SU-DHL-6 (cell line): ENCODE measurements at regions not wholly inside any gene's neighbourhood (a gene's known extent, or its start where the extent isn't known, plus 50 kb on each side); places are given as distances from the start of the nearest gene placed in this dataset.

ENCODE experiments used
- H2AFZ ChIP-seq: fragments of 200-600 bp; sonication (generic); 2 replicates; pipeline ENCODE4 v1.6.1; 2014; ENCODE audit warnings: low read depth, mild to moderate bottlenecking, moderate library complexity, mixed read lengths, antibody characterized with exemption, low read length; ENCODE audit not compliant: severe bottlenecking
- H3F3A ChIP-seq: fragments of 200-600 bp; shearing (Covaris generic); 2 replicates; pipeline ENCODE4 v1.6.0; 2016; ENCODE audit warnings: antibody characterized with exemption, mild to moderate bottlenecking; ENCODE audit not compliant: insufficient read depth
- H3K27ac ChIP-seq: fragments of 200-600 bp; sonication (generic); 2 replicates; pipeline ENCODE4 v1.5.1; 2016; ENCODE audit warnings: low read depth, mild to moderate bottlenecking, low read length, moderate library complexity, mixed read lengths
- H3K27me3 ChIP-seq: fragments of 200-600 bp; sonication (generic), shearing (Covaris generic); 2 replicates; pipeline ENCODE4 v1.6.0; 2014; ENCODE audit warnings: mild to moderate bottlenecking, low read length
- H3K36me3 ChIP-seq: fragments of 200-600 bp; sonication (generic); 2 replicates; pipeline ENCODE4 v1.6.1; 2014; ENCODE audit warnings: mild to moderate bottlenecking, low read length, mixed read lengths
- H3K4me2 ChIP-seq: fragments of 300-600, 200-600 bp; shearing (Covaris generic), sonication (generic); 2 replicates; pipeline ENCODE4 v1.6.0; 2014; ENCODE audit warnings: low read length, low read depth, mild to moderate bottlenecking; ENCODE audit not compliant: poor library complexity, severe bottlenecking
- H3K4me3 ChIP-seq: fragments of 200-600 bp; sonication (generic); 2 replicates; pipeline ENCODE4 v1.5.1; 2014; ENCODE audit warnings: antibody characterized with exemption, low read length, mild to moderate bottlenecking, mixed read lengths; ENCODE audit not compliant: insufficient read depth, poor library complexity, severe bottlenecking
- H3K79me2 ChIP-seq: fragments of 200-600 bp; sonication (generic); 2 replicates; pipeline ENCODE4 v1.6.1; 2014; ENCODE audit warnings: mild to moderate bottlenecking, low read length, moderate library complexity; ENCODE audit not compliant: insufficient read depth
- H3K9ac ChIP-seq: fragments of 200-600 bp; sonication (generic); 2 replicates; pipeline ENCODE4 v1.7.0; 2014; ENCODE audit warnings: mild to moderate bottlenecking, low read length
- H3K9me2 ChIP-seq: fragments of 200-600 bp; sonication (generic); replicated peaks from 2 replicates; pipeline ENCODE4 v1.6.1; 2014; ENCODE audit warnings: low read length; ENCODE audit not compliant: insufficient read depth
- H3K9me3 ChIP-seq: fragments of 200-600 bp; sonication (generic); 2 replicates; pipeline ENCODE4 v1.6.1; 2014; ENCODE audit warnings: low read length, mixed read lengths; ENCODE audit not compliant: insufficient read depth
- H4K20me1 ChIP-seq: fragments of 200-600 bp; sonication (generic); 2 replicates; pipeline ENCODE4 v1.6.1; 2014; ENCODE audit warnings: low read depth, mild to moderate bottlenecking, antibody characterized with exemption, low read length, moderate library complexity, mixed read lengths
- CTCF ChIP-seq: fragments of 200-600 bp; sonication (generic); IDR thresholded peaks from one replicate; pipeline ENCODE4 v1.5.1; 2017; ENCODE audit warnings: antibody characterized with exemption, mild to moderate bottlenecking, low read length, moderate library complexity; ENCODE audit not compliant: insufficient read depth, poor library complexity, severe bottlenecking
- EZH2phosphoT487 ChIP-seq: fragments of 200-600 bp; sonication (generic), shearing (Covaris generic); conservative IDR thresholded peaks from 2 replicates; pipeline ENCODE4 v1.6.1; 2018; ENCODE audit warnings: mild to moderate bottlenecking, antibody characterized with exemption, low read length, moderate library complexity, mixed read lengths

- Histone ChIP-seq H4K20me1 (no peaks in the 10 kb centered on the region), H3K36me3 (no peaks in the 10 kb centered on the region), H2AFZ (no peak overlapping the region), H3K4me2 (no peak overlapping the region), H3K27me3 (peaks cover 3% of the 10 kb centered on the region; the same call in 1 of the 2 replicates), H3K4me3 (no peak overlapping the region), H3K9me3 (no peaks in the 10 kb centered on the region), H3K9me2 (no peaks in the 10 kb centered on the region), H3F3A (no peaks in the 10 kb centered on the region), H3K79me2 (no peaks in the 10 kb centered on the region), H3K9ac (no peak overlapping the region), H3K27ac (no peak overlapping the region)
- TF ChIP-seq EZH2phosphoT487 (no peak), CTCF (no peak)
Observed at GRCh38 chr13:29696606-29697005, 101.1 kb upstream of the SLC7A1 start.

- no peaks in the 10 kb centered on the region for H3K9me3 ChIP-seq
- no peaks in the 10 kb centered on the region for H3K9me2 ChIP-seq
- H3F3A ChIP-seq = no peaks in the 10 kb centered on the region
- H3K79me2 ChIP-seq = no peaks in the 10 kb centered on the region
- H3K27ac ChIP-seq = no peak overlapping the region
- H3K4me3 ChIP-seq = no peak overlapping the region
- H3K4me2 ChIP-seq = no peak overlapping the region
- no peak overlapping the region for H2AFZ ChIP-seq
- TF ChIP-seq CTCF = no peak
- no peak for TF ChIP-seq EZH2phosphoT487
- H4K20me1 ChIP-seq = no peaks in the 10 kb centered on the region
- no peak overlapping the region for H3K9ac ChIP-seq
- H3K27me3 ChIP-seq = peaks cover 3% of the 10 kb centered on the region; the same call in 1 of the 2 replicates
- no peaks in the 10 kb centered on the region for H3K36me3 ChIP-seq
Observed at GRCh38 chr13:29693275-29693945, 97.9 kb upstream of the SLC7A1 start.

- no peaks in the 10 kb centered on the region for H3K9me3 ChIP-seq
- H3K4me2 ChIP-seq = no peak overlapping the region
- H3K79me2 ChIP-seq = no peaks in the 10 kb centered on the region
- no peak overlapping the region for H3K4me3 ChIP-seq
- H3K27ac ChIP-seq = no peak overlapping the region
- no peaks in the 10 kb centered on the region for H3K27me3 ChIP-seq
- H3K36me3 ChIP-seq = no peaks in the 10 kb centered on the region
- no peak overlapping the region for H3K9ac ChIP-seq
- no peaks in the 10 kb centered on the region for H3F3A ChIP-seq
- H3K9me2 ChIP-seq = no peaks in the 10 kb centered on the region
- no peak for TF ChIP-seq EZH2phosphoT487
- TF ChIP-seq CTCF = no peak
- H2AFZ ChIP-seq = no peak overlapping the region
- H4K20me1 ChIP-seq = no peaks in the 10 kb centered on the region
Observed at GRCh38 chr13:29689548-29689947, 94.1 kb upstream of the SLC7A1 start.
